ENCODE measurements at regions not wholly inside any gene's neighbourhood (a gene's known extent, or its start where the extent isn't known, plus 50 kb on each side); places are given as distances from the start of the nearest gene placed in this dataset.

GRCh38 chr10:111392159-111392558 is 315.3 kb downstream of the ADRA2A start:
- Histone ChIP-seq H2BK5ac (ENCODE audit: insufficient read length, low read length) (no peak overlapping the region), H3K14ac (ENCODE audit: insufficient read depth, low read length) (no peak overlapping the region), H2BK20ac (ENCODE audit: low read depth, low read length, poor library complexity, severe bottlenecking) (no peak overlapping the region), H2BK15ac (ENCODE audit: low read depth, low read length) (no peak overlapping the region), H3K9ac (ENCODE audit: extremely low read depth, insufficient read length, low read length) (no peak overlapping the region), H4K91ac (ENCODE audit: insufficient read length, low read depth, low read length) (no peak overlapping the region), H3K79me2 (ENCODE audit: insufficient read depth, low read length) (no peaks in the 10 kb centered on the region), H3K4me2 (ENCODE audit: insufficient read depth, insufficient read length, low read length) (no peak overlapping the region), H2AFZ (ENCODE audit: low read length) (no peak overlapping the region), H3K79me1 (ENCODE audit: insufficient read depth, low read depth, low read length, poor library complexity, severe bottlenecking) (no peaks in the 10 kb centered on the region), H4K20me1 (ENCODE audit: control insufficient read depth, insufficient read depth, insufficient read length) (no peaks in the 10 kb centered on the region), H3K4me1 (ENCODE audit: insufficient read depth, low read length) (no peaks in the 10 kb centered on the region; the same call in 1 of the 2 replicates), H3K18ac (ENCODE audit: insufficient read length, low read depth, low read length) (no peak overlapping the region), H3K56ac (ENCODE audit: insufficient read length, low read depth, low read length) (no peak overlapping the region), H2BK120ac (ENCODE audit: low read depth, low read length, poor library complexity, severe bottlenecking) (no peak overlapping the region), H4K5ac (ENCODE audit: insufficient read length, low read depth, low read length) (no peak overlapping the region), H2BK12ac (ENCODE audit: insufficient read length, low read depth, low read length) (no peak overlapping the region), H4K8ac (replicated peaks; ENCODE audit: insufficient read length, low read depth, low read length) (no peak overlapping the region), H3K4ac (ENCODE audit: low read depth, low read length) (no peak overlapping the region), H3K27me3 (ENCODE audit: insufficient read depth, low read length) (no peaks in the 10 kb centered on the region), H3K9me3 (ENCODE audit: control insufficient read depth, low read depth, low read length) (no peaks in the 10 kb centered on the region), H2AK5ac (ENCODE audit: insufficient read length, low read length) (no peak overlapping the region), H3K23me2 (ENCODE audit: insufficient read length, low read depth, low read length, poor library complexity, severe bottlenecking) (no peaks in the 10 kb centered on the region), H3K23ac (ENCODE audit: insufficient read length, low read depth, low read length) (no peak overlapping the region), H3K27ac (ENCODE audit: insufficient read length, low read depth, low read length) (no peak overlapping the region), H3T11ph (ENCODE audit: low read length) (no peak overlapping the region)
- Mint-ChIP-seq H3K27ac (no peak overlapping the region), H3K27me3 (ENCODE audit: low read depth) (0 out of 2 replicates have a peak, but pooled peaks cover 1% of the 10 kb centered on the region), H3K4me3 (no peak overlapping the region), H3K36me3 (ENCODE audit: insufficient read depth in 1 of 3, low read depth in 3 of 3) (peaks cover 0 to 8% (median 3%) of the 10 kb centered on the region in 3 experiments; a peak in 1 of 7 replicates), H3K4me1 (peaks cover 7 to 12% of the 10 kb centered on the region in 2 experiments), H3K9me3 (peaks cover 8 to 9% of the 10 kb centered on the region in 2 experiments; a peak in 3 of 5 replicates)
- no CpG with 5 or more reads among the region's 2 CpGs for WGBS (ENCODE audit: extremely low coverage, insufficient read length, low lambda C conversion rate)
- no peak for DNase-seq
- no peak for TF ChIP-seq CTCF (conservative IDR thresholded peaks at IDR 0.05)
